Astrocyte (in vitro differentiated cells and primary cell): ENCODE measurements at regions not wholly inside any gene's neighbourhood (a gene's known extent, or its start where the extent isn't known, plus 50 kb on each side); places are given as distances from the start of the nearest gene placed in this dataset.

ENCODE experiments used
- CTCF ChIP-seq: IDR thresholded peaks from 2 replicates; pipeline ENCODE4 v1.5.1; 2011; ENCODE audit warnings: low read depth, mild to moderate bottlenecking, inconsistent platforms, low read length, moderate library complexity; ENCODE audit not compliant: insufficient read depth
- EZH2 ChIP-seq: IDR thresholded peaks from 2 replicates; pipeline ENCODE4 v1.6.1; 2012; ENCODE audit warnings: mild to moderate bottlenecking, low read length, inconsistent platforms; ENCODE audit not compliant: insufficient read depth

- TF ChIP-seq CTCF (no peak), EZH2 (no peak)
These were observed 262.5 kb upstream of the ST6GAL2 start for GRCh38 chr2:107148496-107148895.
